ENCODE measurements at regions not wholly inside any gene's neighbourhood (a gene's known extent, or its start where the extent isn't known, plus 50 kb on each side); places are given as distances from the start of the nearest gene placed in this dataset.

DNA sequence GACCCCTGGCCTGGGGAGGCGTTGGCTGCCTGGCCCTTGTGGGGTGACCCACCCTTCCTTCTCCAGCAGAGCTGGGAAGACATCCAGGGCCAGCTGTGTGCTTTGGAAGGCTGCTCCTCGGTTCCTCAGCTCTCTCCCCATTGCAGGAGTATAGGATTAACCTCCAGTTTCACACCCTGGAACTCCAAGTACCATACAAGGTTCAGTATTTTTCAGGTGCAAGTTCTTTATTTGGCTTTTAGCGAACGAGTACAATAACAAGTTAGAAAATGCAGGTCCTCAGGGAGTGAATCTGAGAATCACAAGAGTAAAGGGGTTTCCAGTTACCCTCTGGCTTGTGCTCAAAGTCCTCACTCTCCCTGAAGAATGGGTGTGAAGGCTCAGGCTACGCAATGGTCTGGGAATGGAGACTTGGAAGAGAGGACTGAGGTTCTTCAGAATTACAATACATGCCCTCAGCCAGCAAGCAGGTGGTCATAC, 101.2 kb downstream of the APOB start:
- Histone ChIP-seq H3K27me3 (ENCODE audit: insufficient read depth, low read length) (no peaks in the 10 kb centered on the region), H2AFZ (ENCODE audit: low read depth, low read length) (no peak overlapping the region), H3K9ac (ENCODE audit: low read length) (no peak overlapping the region), H4K20me1 (ENCODE audit: insufficient read depth, low read length) (no peaks in the 10 kb centered on the region), H3K79me2 (ENCODE audit: insufficient read depth, low read length) (no peaks in the 10 kb centered on the region), H3K27ac (ENCODE audit: low read depth, low read length) (no peak overlapping the region), H3K4me3 (ENCODE audit: insufficient read depth, low read depth, low read length) (no peak overlapping the region), H3K4me1 (ENCODE audit: insufficient read depth, low read length) (no peaks in the 10 kb centered on the region), H3K4me2 (ENCODE audit: low read length) (no peak overlapping the region), H3K36me3 (ENCODE audit: insufficient read depth, low read length) (no peaks in the 10 kb centered on the region), H3K9me3 (ENCODE audit: insufficient read depth, low read depth, low read length) (no peaks in the 10 kb centered on the region)
- DNase-seq (ENCODE audit: low read depth) (no peak), FAIRE-seq (no peak)
- Mint-ChIP-seq H3K4me3 (ENCODE audit: unreplicated experiment) (no peak overlapping the region), H3K27ac (ENCODE audit: unreplicated experiment) (no peak overlapping the region), H3K4me1 (ENCODE audit: low read depth, unreplicated experiment) (peaks cover 2% of the 10 kb centered on the region), H3K27me3 (ENCODE audit: low read depth, unreplicated experiment) (peaks cover 45% of the 10 kb centered on the region), H3K36me3 (ENCODE audit: low read depth, unreplicated experiment) (no peaks in the 10 kb centered on the region), H3K9me3 (ENCODE audit: unreplicated experiment) (no peaks in the 10 kb centered on the region)
- TF ChIP-seq EZH2 (IDR thresholded peaks at IDR 0.05; ENCODE audit: insufficient read depth, low read length), result no peak
- no peak for TF ChIP-seq CTCF (IDR thresholded peaks at IDR 0.05; ENCODE audit: insufficient read depth, low read depth, low read length)

GRCh38 chr2:20940856-20941255, 103.0 kb downstream of the APOB start:
- Histone ChIP-seq H3K36me3 (ENCODE audit: insufficient read depth, low read length) (no peaks in the 10 kb centered on the region), H4K20me1 (ENCODE audit: insufficient read depth, low read length) (no peaks in the 10 kb centered on the region), H3K79me2 (ENCODE audit: insufficient read depth, low read length) (no peaks in the 10 kb centered on the region), H3K27me3 (ENCODE audit: insufficient read depth, low read length) (no peaks in the 10 kb centered on the region), H3K9me3 (ENCODE audit: insufficient read depth, low read depth, low read length) (no peaks in the 10 kb centered on the region), H3K9ac (ENCODE audit: low read length) (no peak overlapping the region), H3K27ac (ENCODE audit: low read depth, low read length) (no peak overlapping the region), H2AFZ (ENCODE audit: low read depth, low read length) (no peak overlapping the region), H3K4me3 (ENCODE audit: insufficient read depth, low read depth, low read length) (no peak overlapping the region), H3K4me2 (ENCODE audit: low read length) (no peak overlapping the region), H3K4me1 (ENCODE audit: insufficient read depth, low read length) (no peaks in the 10 kb centered on the region)
- Mint-ChIP-seq H3K4me3 (ENCODE audit: unreplicated experiment) (no peak overlapping the region), H3K36me3 (ENCODE audit: low read depth, unreplicated experiment) (no peaks in the 10 kb centered on the region), H3K27me3 (ENCODE audit: low read depth, unreplicated experiment) (peaks cover 51% of the 10 kb centered on the region), H3K9me3 (ENCODE audit: unreplicated experiment) (no peaks in the 10 kb centered on the region), H3K4me1 (ENCODE audit: low read depth, unreplicated experiment) (peaks cover 2% of the 10 kb centered on the region), H3K27ac (ENCODE audit: unreplicated experiment) (no peak overlapping the region)
- TF ChIP-seq CTCF (IDR thresholded peaks at IDR 0.05; ENCODE audit: insufficient read depth, low read depth, low read length), result no peak
- TF ChIP-seq EZH2 (IDR thresholded peaks at IDR 0.05; ENCODE audit: insufficient read depth, low read length), result no peak
- DNase-seq (ENCODE audit: low read depth), result no peak
- no peak for FAIRE-seq

DNA sequence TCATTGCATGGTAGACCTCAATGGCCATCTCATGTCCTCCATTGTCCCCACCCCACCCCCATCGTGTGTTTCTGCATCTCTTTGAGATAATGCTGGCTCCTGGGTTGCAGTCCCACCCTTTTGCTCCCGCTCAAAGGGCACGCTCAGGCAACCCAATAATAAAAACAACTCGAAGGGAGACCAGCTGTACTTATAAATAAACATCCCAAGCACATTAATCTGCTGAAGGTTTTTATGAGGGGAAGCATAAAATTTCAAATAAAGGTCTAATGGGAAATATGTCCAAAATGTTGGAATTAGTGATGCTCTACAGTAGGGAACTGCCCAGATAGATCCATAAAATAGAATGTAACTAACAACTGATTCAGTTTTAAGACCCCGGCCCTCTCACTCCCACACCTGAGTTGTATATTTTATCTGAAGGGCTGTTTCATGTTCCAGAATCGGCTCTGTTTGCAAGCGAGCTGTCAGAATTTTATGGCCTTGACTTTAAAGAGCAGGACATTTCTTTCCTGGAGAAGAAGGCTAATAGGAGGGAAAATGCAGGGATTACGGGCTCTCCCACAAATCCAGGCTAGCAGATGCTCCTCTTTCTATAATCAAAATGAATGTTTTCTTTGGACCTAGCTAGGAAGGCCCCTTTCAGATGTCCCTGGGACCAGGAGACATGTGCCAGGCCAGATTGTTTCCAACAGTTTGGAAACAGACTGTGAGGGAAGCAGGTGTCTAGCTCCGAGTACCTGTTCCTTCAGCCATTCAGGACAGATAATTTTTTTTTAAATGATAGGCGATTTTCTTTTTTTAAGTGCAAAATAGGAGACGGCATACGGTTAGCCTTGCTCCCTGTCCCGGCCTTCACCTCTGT, 103.7 kb downstream of the APOB start:
- TF ChIP-seq EZH2 (IDR thresholded peaks at IDR 0.05; ENCODE audit: insufficient read depth, low read length) (no peak), CTCF (IDR thresholded peaks at IDR 0.05; ENCODE audit: insufficient read depth, low read depth, low read length) (no peak)
- DNase-seq (ENCODE audit: low read depth) (no peak), FAIRE-seq (no peak)
- peaks cover 51% of the 10 kb centered on the region for H3K27me3 Mint-ChIP-seq (ENCODE audit: low read depth, unreplicated experiment)
- Histone ChIP-seq H4K20me1 (ENCODE audit: insufficient read depth, low read length) (no peaks in the 10 kb centered on the region), H3K79me2 (ENCODE audit: insufficient read depth, low read length) (no peaks in the 10 kb centered on the region), H3K4me2 (ENCODE audit: low read length) (no peak overlapping the region), H3K9ac (ENCODE audit: low read length) (no peak overlapping the region), H3K27me3 (ENCODE audit: insufficient read depth, low read length) (no peaks in the 10 kb centered on the region), H3K36me3 (ENCODE audit: insufficient read depth, low read length) (no peaks in the 10 kb centered on the region), H3K27ac (ENCODE audit: low read depth, low read length) (no peak overlapping the region), H3K4me1 (ENCODE audit: insufficient read depth, low read length) (no peaks in the 10 kb centered on the region), H3K9me3 (ENCODE audit: insufficient read depth, low read depth, low read length) (no peaks in the 10 kb centered on the region), H3K4me3 (ENCODE audit: insufficient read depth, low read depth, low read length) (no peak overlapping the region), H2AFZ (ENCODE audit: low read depth, low read length) (no peak overlapping the region)
- H3K36me3 Mint-ChIP-seq (ENCODE audit: low read depth, unreplicated experiment), result no peaks in the 10 kb centered on the region
- no peaks in the 10 kb centered on the region for H3K9me3 Mint-ChIP-seq (ENCODE audit: unreplicated experiment)
- no peak overlapping the region for H3K27ac Mint-ChIP-seq (ENCODE audit: unreplicated experiment)
- H3K4me1 Mint-ChIP-seq (ENCODE audit: low read depth, unreplicated experiment), result no peaks in the 10 kb centered on the region
- H3K4me3 Mint-ChIP-seq (ENCODE audit: unreplicated experiment), result no peak overlapping the region

All from astrocyte (in vitro differentiated cells and primary cell).